ENCODE measurements at regions not wholly inside any gene's neighbourhood (a gene's known extent, or its start where the extent isn't known, plus 50 kb on each side); places are given as distances from the start of the nearest gene placed in this dataset.

DNA sequence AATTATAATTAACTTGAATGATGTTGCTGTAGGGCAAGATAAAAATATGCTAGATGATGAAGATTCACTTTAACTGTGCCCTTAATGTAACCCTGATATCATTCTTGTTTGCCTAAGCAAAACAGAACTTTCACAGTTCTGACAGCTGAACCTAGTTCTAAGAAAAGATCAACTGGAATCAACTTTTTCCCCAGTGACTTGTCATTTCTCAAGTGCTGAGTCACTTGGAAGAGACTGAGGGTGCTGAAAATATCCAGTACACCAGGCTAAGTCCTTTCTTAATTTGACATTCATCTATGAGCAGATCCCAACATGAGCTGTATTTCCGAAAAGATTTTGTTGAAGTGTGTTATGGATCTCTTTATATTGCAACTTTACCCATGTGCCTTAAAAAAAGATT, 140.4 kb downstream of the MID1IP1 start:
- TF ChIP-seq CTCF (IDR thresholded peaks at IDR 0.05) (no peak), POLR2A (IDR thresholded peaks at IDR 0.05) (no peak)
